ENCODE measurements at regions not wholly inside any gene's neighbourhood (a gene's known extent, or its start where the extent isn't known, plus 50 kb on each side); places are given as distances from the start of the nearest gene placed in this dataset.

- no peak for DNase-seq
Observed at GRCh38 chr5:8332666-8333445, 463.9 kb downstream of the MTRR start.

DNA sequence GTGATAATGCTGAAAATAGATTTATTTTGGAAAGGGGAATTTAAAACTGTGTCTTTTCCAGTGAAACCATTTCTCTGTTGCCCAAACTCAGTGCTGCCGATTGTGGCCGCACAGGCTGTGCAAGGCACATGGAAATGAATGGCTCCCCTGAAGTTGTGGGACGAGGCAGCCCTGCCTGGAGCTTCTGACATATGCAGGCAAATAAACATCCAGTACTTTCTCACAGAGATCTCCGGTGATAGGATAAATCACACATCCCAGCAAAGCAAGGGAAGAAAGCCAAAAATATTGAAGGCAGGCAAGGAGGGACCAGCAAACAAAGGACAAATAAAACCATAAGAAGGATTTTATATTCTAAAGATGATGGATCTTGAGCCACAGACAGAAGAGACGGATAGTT lies 464.5 kb downstream of the MTRR start:
- DNase-seq: no peak

GRCh38 chr5:8333977-8334376 lies 465.0 kb downstream of the MTRR start:
- DNase-seq: peak; percentile 5

GRCh38 chr5:8340261-8340660 lies 471.3 kb downstream of the MTRR start:
- no peak for DNase-seq

- DNase-seq: no peak
Observed at GRCh38 chr5:8340739-8341344, 471.9 kb downstream of the MTRR start.

- no peak for DNase-seq
Observed at GRCh38 chr5:8341406-8341805, 472.5 kb downstream of the MTRR start.

GRCh38 chr5:8347984-8348383 lies 479.0 kb downstream of the MTRR start:
- no peak for DNase-seq

DNA sequence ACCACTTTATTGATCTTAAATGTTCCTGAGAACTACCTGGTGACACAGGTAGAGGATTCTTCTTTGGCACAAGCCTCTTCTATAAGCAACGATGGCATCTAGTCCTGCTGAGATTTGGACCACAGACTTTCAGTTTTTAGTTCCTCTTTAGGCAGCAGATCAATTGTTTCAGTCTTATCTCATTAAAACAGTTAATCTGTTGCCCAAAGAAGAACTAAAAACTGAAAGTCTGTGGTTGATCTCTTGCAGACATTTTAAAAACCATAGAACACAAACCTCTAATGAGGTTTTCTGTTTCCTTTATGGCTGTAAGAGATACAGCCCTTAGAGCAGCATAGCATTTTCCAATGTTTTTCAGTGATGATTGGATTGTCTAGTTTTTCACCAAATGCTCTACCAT lies 480.9 kb downstream of the MTRR start:
- DNase-seq: no peak

- no peak for DNase-seq
Observed at GRCh38 chr5:8350644-8351339, 481.8 kb downstream of the MTRR start.

- DNase-seq: no peak
Observed at GRCh38 chr5:8355981-8356380, 487.0 kb downstream of the MTRR start.

GRCh38 chr5:8360012-8360411 lies 491.1 kb downstream of the MTRR start:
- DNase-seq: no peak

GRCh38 chr5:8362495-8362894 lies 493.5 kb downstream of the MTRR start:
- no peak for DNase-seq

DNA sequence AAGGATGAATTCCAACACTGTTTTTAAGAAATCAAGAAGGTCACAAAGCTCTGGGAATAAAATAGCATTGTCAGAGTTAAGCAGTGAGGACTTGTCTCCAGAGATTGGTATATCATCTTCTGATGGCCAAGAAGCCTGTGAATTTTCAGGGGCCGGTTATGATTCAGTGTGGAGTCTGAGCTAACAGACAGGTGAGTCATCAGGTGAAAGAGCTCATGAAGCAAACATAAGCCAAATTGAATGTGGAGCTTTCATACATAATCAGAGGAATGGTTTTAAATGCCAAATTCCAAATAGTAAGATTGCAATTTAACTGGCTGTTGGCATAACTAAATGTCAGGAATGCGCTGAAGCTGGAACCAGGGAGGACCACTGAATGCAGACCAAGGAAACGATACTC lies 494.2 kb downstream of the MTRR start:
- no peak for DNase-seq

DNA sequence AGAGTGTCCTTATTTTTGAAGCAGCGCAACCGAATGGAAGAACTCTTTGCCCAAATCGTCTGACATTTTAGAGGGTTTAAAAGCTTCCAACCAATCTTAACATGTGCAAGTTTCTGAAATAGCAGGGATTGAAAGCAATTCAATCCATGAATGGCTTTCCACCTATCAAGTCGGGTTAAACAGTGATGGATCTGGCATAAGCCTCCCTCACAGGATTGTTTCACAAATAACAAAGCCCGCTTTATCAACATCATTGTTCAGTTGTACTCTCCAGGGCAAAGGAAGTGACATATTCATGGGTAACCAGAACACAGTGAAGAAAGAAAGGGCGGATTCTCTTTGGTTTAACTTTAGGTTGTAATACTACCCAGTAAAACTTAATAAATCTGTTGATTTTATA lies 497.3 kb downstream of the MTRR start:
- no peak for DNase-seq

GRCh38 chr5:8376478-8376877 lies 507.5 kb downstream of the MTRR start:
- DNase-seq: no peak

GRCh38 chr5:8381972-8382371 lies 513.0 kb downstream of the MTRR start:
- DNase-seq: no peak

DNA sequence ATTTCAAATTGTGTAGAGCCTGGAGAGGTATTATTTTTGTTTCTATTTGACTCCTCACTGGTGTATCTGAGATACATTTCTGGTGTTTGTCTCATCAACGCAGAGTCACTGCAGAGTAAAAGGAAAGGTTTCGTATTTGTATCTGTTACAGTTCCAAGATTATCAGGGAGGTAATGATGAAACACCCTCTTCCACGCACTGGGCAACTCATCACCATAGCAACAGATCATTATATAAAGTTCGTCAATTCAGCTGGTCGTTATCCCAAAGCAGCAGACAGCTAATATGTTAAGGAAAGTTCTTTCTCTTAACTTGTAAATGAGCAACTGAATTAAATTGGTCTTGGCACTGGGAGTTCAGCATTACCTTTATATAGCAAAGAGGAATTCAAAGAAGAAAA lies 513.5 kb downstream of the MTRR start:
- no peak for DNase-seq

DNA sequence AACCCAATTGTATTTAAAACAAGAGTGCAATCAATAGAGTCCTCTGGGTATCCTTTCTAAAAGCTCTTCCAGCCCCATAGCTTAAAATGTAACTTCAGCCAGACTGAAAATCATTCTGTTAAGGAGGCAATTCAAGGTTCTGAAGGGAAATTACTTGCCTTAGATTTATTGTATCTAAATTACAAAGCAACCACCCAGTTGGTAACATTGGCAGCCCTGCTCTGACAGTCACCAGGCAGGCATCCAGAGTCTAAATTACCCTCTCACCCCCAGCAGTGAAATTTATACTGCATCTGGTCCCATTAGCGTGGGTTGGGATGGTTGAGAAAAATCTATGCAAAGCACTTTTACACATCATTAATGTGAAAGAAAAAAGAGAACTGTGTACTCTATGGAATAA lies 514.7 kb downstream of the MTRR start:
- DNase-seq: no peak

- DNase-seq: no peak
Observed at GRCh38 chr5:8386719-8387288, 517.9 kb downstream of the MTRR start.

DNA sequence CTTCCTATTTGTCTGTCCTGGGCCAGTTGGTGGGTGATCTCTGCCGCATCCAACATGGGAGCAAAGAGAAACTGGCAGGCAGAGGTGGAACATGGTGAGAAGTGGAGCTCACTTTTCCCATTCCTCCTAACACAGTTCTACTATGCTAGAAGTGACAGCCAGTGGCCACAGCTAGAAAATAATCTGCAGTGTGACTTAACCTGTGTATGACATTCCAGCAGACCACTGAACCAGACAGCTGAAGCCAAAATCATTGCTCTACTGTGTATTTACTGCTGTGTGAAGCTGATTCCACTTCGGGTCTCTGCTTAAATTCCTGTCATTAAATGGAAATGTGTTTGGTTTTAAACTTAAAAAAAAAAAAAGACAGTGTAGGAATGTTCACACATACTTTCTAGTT lies 523.0 kb downstream of the MTRR start:
- DNase-seq: no peak

GRCh38 chr5:8393240-8393639 lies 524.3 kb downstream of the MTRR start:
- DNase-seq: no peak

DNA sequence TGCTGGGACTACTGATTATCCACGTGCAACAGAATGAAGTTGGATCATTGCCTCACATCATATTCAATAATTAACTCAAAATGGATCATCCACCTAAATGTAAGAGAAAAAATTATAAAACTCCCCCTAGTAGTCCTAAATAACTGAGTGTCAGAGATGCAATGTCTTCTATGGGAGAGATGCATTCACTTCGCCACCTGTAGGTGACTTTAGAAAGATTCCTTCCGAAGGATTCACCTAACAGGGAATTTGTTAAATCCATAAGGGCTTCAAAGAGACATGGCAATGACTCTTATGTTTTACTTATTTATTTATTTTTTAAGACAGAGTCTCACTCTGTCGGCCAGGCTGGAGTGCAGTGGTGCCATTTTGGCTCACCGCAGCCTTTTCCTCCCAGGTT lies 526.0 kb downstream of the MTRR start:
- no peak for DNase-seq

DNA sequence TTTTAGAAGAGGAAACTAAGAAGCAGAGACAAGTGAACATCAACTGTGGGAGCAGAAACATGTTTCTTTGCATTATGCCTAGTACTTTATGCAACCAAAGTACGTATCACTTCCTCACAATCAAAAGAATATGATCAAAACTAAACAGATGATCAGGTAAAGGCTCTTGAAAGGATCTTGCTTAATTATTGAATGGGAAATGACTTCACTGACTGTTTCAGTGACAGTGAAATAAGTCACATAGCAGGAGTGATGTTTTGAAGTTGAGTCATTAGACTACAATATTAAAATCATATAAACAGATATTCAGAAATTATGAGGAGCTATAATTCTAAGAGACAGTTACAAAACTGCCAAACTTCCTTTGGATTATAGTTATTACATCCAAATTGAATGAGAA lies 527.3 kb downstream of the MTRR start:
- DNase-seq: no peak

DNA sequence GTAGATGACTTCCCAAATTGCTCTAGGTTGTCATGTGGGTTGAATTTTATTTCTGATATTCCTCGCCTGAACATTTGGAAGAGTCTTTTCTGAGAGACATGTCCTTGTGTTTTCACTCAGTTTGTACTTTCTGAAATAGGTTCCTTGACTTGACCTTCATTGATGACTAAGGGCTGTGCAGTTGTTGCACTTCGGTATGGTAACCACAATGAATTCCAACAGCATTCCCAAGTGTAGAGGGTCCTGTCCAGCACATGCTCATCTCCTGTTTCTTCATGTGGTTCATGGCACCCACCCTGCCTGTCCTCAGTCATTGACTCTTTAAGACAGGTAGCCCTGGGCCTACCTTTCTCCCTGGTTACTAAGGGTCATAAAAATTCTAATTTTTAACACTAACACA lies 527.8 kb downstream of the MTRR start:
- no peak for DNase-seq
